Neural progenitor cell (in vitro differentiated cells): ENCODE measurements at regions not wholly inside any gene's neighbourhood (a gene's known extent, or its start where the extent isn't known, plus 50 kb on each side); places are given as distances from the start of the nearest gene placed in this dataset.

Experiments used
- DNase-seq: peaks from one replicate; pipeline ENCODE4 v3.0.0-alpha.2; 2016; ENCODE audit warnings: low spot score
- H2AFZ ChIP-seq: fragments of 200-600 bp; sonication (generic); replicated peaks from 2 replicates; pipeline ENCODE4 v1.6.1; 2016; ENCODE audit warnings: antibody characterized with exemption
- H3F3A ChIP-seq: fragments of 200-600 bp; sonication (generic); 2 replicates; pipeline ENCODE4 v1.6.1; 2016; ENCODE audit warnings: antibody characterized with exemption, low read depth
- H3K27ac ChIP-seq: fragments of 200-600 bp; sonication (generic); 2 replicates; pipeline ENCODE4 v1.5.1; 2016; ENCODE audit warnings: mild to moderate bottlenecking
- H3K27me3 ChIP-seq: fragments of 200-600 bp; sonication (generic); 2 replicates; pipeline ENCODE4 v1.6.1; 2016; ENCODE audit warnings: mild to moderate bottlenecking, moderate library complexity
- H3K36me3 ChIP-seq: fragments of 200-600 bp; sonication (generic); 2 replicates; pipeline ENCODE4 v1.5.1; 2016
- H3K4me1 ChIP-seq: fragments of 200-600 bp; sonication (generic); 2 replicates; pipeline ENCODE4 v1.6.1; 2016; ENCODE audit warnings: mixed run types
- H3K4me2 ChIP-seq: fragments of 200-600 bp; sonication (generic); 2 replicates; pipeline ENCODE4 v1.6.1; 2016
- H3K4me3 ChIP-seq: fragments of 200-600 bp; sonication (generic); 2 replicates; pipeline ENCODE4 v1.5.1; 2016
- H3K79me2 ChIP-seq: fragments of 200-600 bp; sonication (generic); 2 replicates; pipeline ENCODE4 v1.6.1; 2016; ENCODE audit warnings: low read depth
- H3K9ac ChIP-seq: fragments of 200-600 bp; sonication (generic); 2 replicates; pipeline ENCODE4 v1.6.1; 2016
- H3K9me3 ChIP-seq: fragments of 200-600 bp; sonication (generic); 2 replicates; pipeline ENCODE4 v1.5.1; 2016; ENCODE audit warnings: low read depth
- H4K20me1 ChIP-seq: fragments of 200-600 bp; sonication (generic); 2 replicates; pipeline ENCODE4 v1.6.1; 2016; ENCODE audit warnings: low read depth
- H3K27ac Mint-ChIP-seq: 3 replicates; pipeline ENCODE4 v1.8.0; 2021; ENCODE audit warnings: mixed read lengths
- H3K27me3 Mint-ChIP-seq: 2 replicates; pipeline ENCODE4 v1.8.0; 2022; ENCODE audit warnings: low read depth, mild to moderate bottlenecking, inconsistent platforms, moderate library complexity, mixed read lengths; ENCODE audit not compliant: insufficient read depth
- H3K36me3 Mint-ChIP-seq: 3 replicates; pipeline ENCODE4 v1.8.0; 2021; ENCODE audit warnings: mixed read lengths
- H3K4me1 Mint-ChIP-seq: 3 replicates; pipeline ENCODE4 v1.8.0; 2021; ENCODE audit warnings: mixed read lengths
- H3K4me3 Mint-ChIP-seq: 3 replicates; pipeline ENCODE4 v1.8.0; 2021; ENCODE audit warnings: mild to moderate bottlenecking, moderate library complexity, mixed read lengths
- H3K9me3 Mint-ChIP-seq: 3 replicates; pipeline ENCODE4 v1.8.0; 2020; ENCODE audit warnings: mixed read lengths
- CTCF ChIP-seq: fragments of 200-600 bp; sonication (generic); IDR thresholded peaks from 2 replicates; pipeline ENCODE4 v1.5.1; 2017; ENCODE audit warnings: antibody characterized with exemption, mild to moderate bottlenecking
- EZH2 ChIP-seq: fragments of 200-600 bp; sonication (generic); IDR thresholded peaks from 2 replicates; pipeline ENCODE4 v1.6.1; 2017; ENCODE audit warnings: antibody characterized with exemption, mild to moderate bottlenecking, moderate library complexity
- EZH2phosphoT487 ChIP-seq: fragments of 200-600 bp; sonication (generic); IDR thresholded peaks from 2 replicates; pipeline ENCODE4 v1.6.1; 2017; ENCODE audit warnings: antibody characterized with exemption

GRCh38 chr11:106329273-106330018 lies 252.0 kb downstream of the AASDHPPT start:
- Mint-ChIP-seq H3K36me3 (no peaks in the 10 kb centered on the region), H3K27ac (no peak overlapping the region), H3K27me3 (peaks cover 5% of the 10 kb centered on the region), H3K9me3 (no peaks in the 10 kb centered on the region), H3K4me3 (no peak overlapping the region), H3K4me1 (peaks cover 13% of the 10 kb centered on the region)
- H3K9ac ChIP-seq: no peak overlapping the region
- H2AFZ ChIP-seq: no peak overlapping the region
- no peaks in the 10 kb centered on the region for H3F3A ChIP-seq
- H3K4me1 ChIP-seq: no peaks in the 10 kb centered on the region
- H3K4me2 ChIP-seq: no peak overlapping the region
- TF ChIP-seq EZH2phosphoT487 (no peak), EZH2 (no peak), CTCF (no peak)
- H3K27ac ChIP-seq: no peak overlapping the region
- no peaks in the 10 kb centered on the region for H3K79me2 ChIP-seq
- H3K9me3 ChIP-seq: no peaks in the 10 kb centered on the region
- H3K36me3 ChIP-seq: no peaks in the 10 kb centered on the region
- no peak for DNase-seq
- no peaks in the 10 kb centered on the region for H3K27me3 ChIP-seq
- no peak overlapping the region for H3K4me3 ChIP-seq
- no peaks in the 10 kb centered on the region for H4K20me1 ChIP-seq

GRCh38 chr11:106331176-106331575 lies 253.7 kb downstream of the AASDHPPT start:
- H3K4me2 ChIP-seq: no peak overlapping the region
- no peak overlapping the region for H3K27ac ChIP-seq
- no peaks in the 10 kb centered on the region for H3F3A ChIP-seq
- peaks cover 13% of the 10 kb centered on the region for H3K4me1 Mint-ChIP-seq
- peaks cover 5% of the 10 kb centered on the region for H3K27me3 Mint-ChIP-seq
- TF ChIP-seq CTCF: no peak
- no peak for TF ChIP-seq EZH2phosphoT487
- no peak for TF ChIP-seq EZH2
- no peaks in the 10 kb centered on the region for H3K9me3 ChIP-seq
- H3K4me1 ChIP-seq: no peaks in the 10 kb centered on the region
- no peaks in the 10 kb centered on the region for H3K9me3 Mint-ChIP-seq
- H2AFZ ChIP-seq: no peak overlapping the region
- H3K9ac ChIP-seq: no peak overlapping the region
- H3K36me3 ChIP-seq: no peaks in the 10 kb centered on the region
- H3K4me3 Mint-ChIP-seq: no peak overlapping the region
- no peaks in the 10 kb centered on the region for H3K36me3 Mint-ChIP-seq
- no peaks in the 10 kb centered on the region for H4K20me1 ChIP-seq
- no peaks in the 10 kb centered on the region for H3K27me3 ChIP-seq
- no peaks in the 10 kb centered on the region for H3K79me2 ChIP-seq
- no peak for DNase-seq
- no peak overlapping the region for H3K27ac Mint-ChIP-seq
- no peak overlapping the region for H3K4me3 ChIP-seq

- Histone ChIP-seq H4K20me1 (no peaks in the 10 kb centered on the region), H3K27ac (no peak overlapping the region), H3K27me3 (no peaks in the 10 kb centered on the region), H3F3A (no peaks in the 10 kb centered on the region), H3K36me3 (no peaks in the 10 kb centered on the region), H3K9me3 (no peaks in the 10 kb centered on the region), H2AFZ (no peak overlapping the region), H3K4me2 (no peak overlapping the region), H3K79me2 (no peaks in the 10 kb centered on the region), H3K4me3 (no peak overlapping the region), H3K4me1 (no peaks in the 10 kb centered on the region), H3K9ac (no peak overlapping the region)
- no peak overlapping the region for H3K4me3 Mint-ChIP-seq
- DNase-seq: no peak
- H3K27ac Mint-ChIP-seq: no peak overlapping the region
- H3K4me1 Mint-ChIP-seq: no peaks in the 10 kb centered on the region
- no peak for TF ChIP-seq EZH2phosphoT487
- TF ChIP-seq CTCF: no peak
- TF ChIP-seq EZH2: no peak
- no peaks in the 10 kb centered on the region for H3K9me3 Mint-ChIP-seq
- no peaks in the 10 kb centered on the region for H3K27me3 Mint-ChIP-seq
- H3K36me3 Mint-ChIP-seq: no peaks in the 10 kb centered on the region
These were observed 256.2 kb downstream of the AASDHPPT start for GRCh38 chr11:106333678-106334077.
